Loucy (cell line): ENCODE measurements at regions not wholly inside any gene's neighbourhood (a gene's known extent, or its start where the extent isn't known, plus 50 kb on each side); places are given as distances from the start of the nearest gene placed in this dataset.

ENCODE experiments used
- H2AFZ ChIP-seq: fragments of 200-600 bp; sonication (generic); 2 replicates; pipeline ENCODE4 v1.6.0; 2016; ENCODE audit warnings: antibody characterized with exemption, mild to moderate bottlenecking, low read length, moderate library complexity
- H3F3A ChIP-seq: fragments of 200-600 bp; 2 replicates; pipeline ENCODE4 v1.6.0; 2016; ENCODE audit warnings: antibody characterized with exemption, low read depth, mild to moderate bottlenecking
- H3K27me3 ChIP-seq: fragments of 200-600 bp; sonication (generic); 2 replicates; pipeline ENCODE4 v1.6.1; 2014; ENCODE audit warnings: low read length, mild to moderate bottlenecking; ENCODE audit not compliant: insufficient read depth, poor library complexity, severe bottlenecking
- H3K36me3 ChIP-seq: fragments of 200-600 bp; sonication (generic); 2 replicates; pipeline ENCODE4 v1.6.1; 2016; ENCODE audit warnings: low read length; ENCODE audit not compliant: insufficient read depth
- H3K4me1 ChIP-seq: fragments of 200-600 bp; sonication (generic); 2 replicates; pipeline ENCODE4 v1.5.1; 2014; ENCODE audit warnings: low read length, mild to moderate bottlenecking; ENCODE audit not compliant: insufficient read depth, poor library complexity, severe bottlenecking
- H3K4me2 ChIP-seq: fragments of 200-600 bp; sonication (generic); 2 replicates; pipeline ENCODE4 v1.6.0; 2014; ENCODE audit warnings: antibody characterized with exemption, low read length, low read depth, mild to moderate bottlenecking; ENCODE audit not compliant: poor library complexity, severe bottlenecking
- H3K4me3 ChIP-seq: fragments of 200-600 bp; sonication (generic); 2 replicates; pipeline ENCODE4 v1.5.1; 2014; ENCODE audit warnings: low read length, mild to moderate bottlenecking, mixed read lengths; ENCODE audit not compliant: poor library complexity, severe bottlenecking
- H3K79me2 ChIP-seq: fragments of 200-600 bp; sonication (generic); 2 replicates; pipeline ENCODE4 v1.6.1; 2014; ENCODE audit warnings: low read length; ENCODE audit not compliant: insufficient read depth
- H3K9ac ChIP-seq: fragments of 200-600 bp; sonication (generic); 2 replicates; pipeline ENCODE4 v1.6.0; 2014; ENCODE audit warnings: mild to moderate bottlenecking, low read depth, low read length, moderate library complexity; ENCODE audit not compliant: poor library complexity, severe bottlenecking
- H3K9me2 ChIP-seq: fragments of 200-600 bp; sonication (generic); replicated peaks from 2 replicates; pipeline ENCODE4 v1.6.1; 2016; ENCODE audit warnings: low read depth, low read length, mixed read lengths
- H3K9me3 ChIP-seq: fragments of 200-600 bp; sonication (generic); 2 replicates; pipeline ENCODE4 v1.6.1; 2014; ENCODE audit warnings: mild to moderate bottlenecking, antibody characterized with exemption, low read length, low read depth; ENCODE audit not compliant: insufficient read depth
- H4K20me1 ChIP-seq: fragments of 200-600 bp; sonication (generic); 2 replicates; pipeline ENCODE4 v1.6.0; 2014; ENCODE audit warnings: antibody characterized with exemption, low read length, mild to moderate bottlenecking; ENCODE audit not compliant: insufficient read depth, poor library complexity, severe bottlenecking
- CTCF ChIP-seq: fragments of 200-600 bp; sonication (generic); conservative IDR thresholded peaks from 2 replicates; pipeline ENCODE4 v1.5.1; 2014; ENCODE audit warnings: mild to moderate bottlenecking, antibody characterized with exemption, low read length
- EZH2phosphoT487 ChIP-seq: fragments of 200-600 bp; IDR thresholded peaks from 2 replicates; pipeline ENCODE4 v1.6.1; 2018; ENCODE audit warnings: antibody characterized with exemption, mild to moderate bottlenecking, moderate library complexity, borderline replicate concordance

GRCh38 chr6:68045193-68045592, 589.9 kb upstream of the ADGRB3 start:
- Histone ChIP-seq H2AFZ (no peak overlapping the region), H3K9ac (no peak overlapping the region)

GRCh38 chr6:68044264-68044663, 590.8 kb upstream of the ADGRB3 start:
- Histone ChIP-seq H3K4me1 (no peaks in the 10 kb centered on the region), H3K79me2 (no peaks in the 10 kb centered on the region), H3K36me3 (no peaks in the 10 kb centered on the region), H3K9ac (no peak overlapping the region), H3K4me3 (no peak overlapping the region), H2AFZ (no peak overlapping the region), H3K9me3 (no peaks in the 10 kb centered on the region), H3K4me2 (no peak overlapping the region), H3K27me3 (no peaks in the 10 kb centered on the region), H3K9me2 (no peaks in the 10 kb centered on the region), H3F3A (no peaks in the 10 kb centered on the region), H4K20me1 (no peaks in the 10 kb centered on the region)
- TF ChIP-seq EZH2phosphoT487 (no peak), CTCF (no peak)

More at GRCh38 chr6:68045193-68045592, 589.9 kb upstream of the ADGRB3 start:
- H3K9me3 ChIP-seq = no peaks in the 10 kb centered on the region
- H3K36me3 ChIP-seq = no peaks in the 10 kb centered on the region
- H3K27me3 ChIP-seq = no peaks in the 10 kb centered on the region
- H3K4me3 ChIP-seq = no peak overlapping the region
- no peaks in the 10 kb centered on the region for H4K20me1 ChIP-seq
- H3K9me2 ChIP-seq = no peaks in the 10 kb centered on the region
- no peaks in the 10 kb centered on the region for H3F3A ChIP-seq
- no peaks in the 10 kb centered on the region for H3K4me1 ChIP-seq
- no peak overlapping the region for H3K4me2 ChIP-seq
- H3K79me2 ChIP-seq = no peaks in the 10 kb centered on the region
- no peak for TF ChIP-seq CTCF
- no peak for TF ChIP-seq EZH2phosphoT487

- H3K4me3 ChIP-seq = no peak overlapping the region
- no peaks in the 10 kb centered on the region for H3K36me3 ChIP-seq
- H3K4me2 ChIP-seq = no peak overlapping the region
- H3K9me2 ChIP-seq = no peaks in the 10 kb centered on the region
- no peaks in the 10 kb centered on the region for H4K20me1 ChIP-seq
- H3K27me3 ChIP-seq = no peaks in the 10 kb centered on the region
- no peaks in the 10 kb centered on the region for H3K79me2 ChIP-seq
- no peak overlapping the region for H2AFZ ChIP-seq
- TF ChIP-seq CTCF = no peak
- TF ChIP-seq EZH2phosphoT487 = no peak
- H3K4me1 ChIP-seq = no peaks in the 10 kb centered on the region
- no peak overlapping the region for H3K9ac ChIP-seq
- no peaks in the 10 kb centered on the region for H3F3A ChIP-seq
- H3K9me3 ChIP-seq = no peaks in the 10 kb centered on the region
Measured at GRCh38 chr6:68043122-68043398, 592.0 kb upstream of the ADGRB3 start.
